AG04450 (cell line): ENCODE measurements at regions not wholly inside any gene's neighbourhood (a gene's known extent, or its start where the extent isn't known, plus 50 kb on each side); places are given as distances from the start of the nearest gene placed in this dataset.

Source experiments
- CTCF ChIA-PET: fragments of 300-600, 350-600 bp; formaldehyde crosslinking; extraction: SDS; loops from one replicate; lab custom pipeline; 2022; ENCODE audit warnings: antibody characterized with exemption, inconsistent platforms; lab: Charles Lee
- POLR2A ChIA-PET: fragments of 350-600 bp; formaldehyde crosslinking; extraction: SDS; loops from one replicate; lab custom pipeline; 2021; ENCODE audit warnings: antibody characterized with exemption, inconsistent platforms; lab: Yijun Ruan, JAX
- DNase-seq: peaks from one replicate; pipeline ENCODE4 v3.0.0-alpha.2; 2011; ENCODE audit warnings: low read depth, low spot score
- H3K27ac ChIP-seq: one replicate; pipeline ENCODE4 v1.5.1; 2012; ENCODE audit warnings: low read depth, low read length, control low read depth
- H3K27me3 ChIP-seq: one replicate; pipeline ENCODE4 v1.6.0; 2012; ENCODE audit warnings: low read length; ENCODE audit not compliant: control insufficient read depth, insufficient read depth
- H3K4me3 ChIP-seq: 2 replicates; pipeline ENCODE4 v1.5.1; 2011; ENCODE audit warnings: mild to moderate bottlenecking, low read depth, low read length, control low read depth
- H3K9me3 ChIP-seq: 2 replicates; pipeline ENCODE4 v1.5.1; 2012; ENCODE audit warnings: low read length; ENCODE audit not compliant: control insufficient read depth, insufficient read depth
- CTCF ChIP-seq: IDR thresholded peaks from 2 replicates; pipeline ENCODE4 v1.5.1; 2011; ENCODE audit warnings: low read depth, low read length, control low read depth, inconsistent platforms

- TF ChIP-seq CTCF, result no peak
- Histone ChIP-seq H3K4me3 (no peak overlapping the region), H3K27ac (no peak overlapping the region), H3K9me3 (peaks cover 14% of the 10 kb centered on the region; the same call in 1 of the 2 replicates), H3K27me3 (no peaks in the 10 kb centered on the region)
- CTCF ChIA-PET, result no interaction called here
- no peak for DNase-seq
- POLR2A ChIA-PET, result no interaction called here
Observed at GRCh38 chr2:239790721-239791120, 234.4 kb downstream of the NDUFA10 start.

GRCh38 chr2:239790313-239790712 is 234.8 kb downstream of the NDUFA10 start:
- TF ChIP-seq CTCF, result no peak
- no peaks in the 10 kb centered on the region for H3K27me3 ChIP-seq

GRCh38 chr2:239789711-239790110 is 235.4 kb downstream of the NDUFA10 start:
- no peak overlapping the region for H3K4me3 ChIP-seq
- DNase-seq, result no peak
- H3K27me3 ChIP-seq, result no peaks in the 10 kb centered on the region
- peaks cover 14% of the 10 kb centered on the region; the same call in 1 of the 2 replicates for H3K9me3 ChIP-seq
- no peak for TF ChIP-seq CTCF
- POLR2A ChIA-PET, result no interaction called here
- CTCF ChIA-PET, result no interaction called here
- H3K27ac ChIP-seq, result no peak overlapping the region

More at GRCh38 chr2:239790313-239790712, 234.8 kb downstream of the NDUFA10 start:
- ChIA-PET CTCF (no interaction called here), POLR2A (no interaction called here)
- Histone ChIP-seq H3K9me3 (peaks cover 14% of the 10 kb centered on the region; the same call in 1 of the 2 replicates), H3K27ac (no peak overlapping the region), H3K4me3 (no peak overlapping the region)
- DNase-seq, result no peak

- ChIA-PET CTCF (interaction anchor here (0.7 kb wide), 1 partner anchor 913 kb away, joined by 3 read pairs; no protein-coding TSS in a partner anchor), POLR2A (no interaction called here)
- no peak for TF ChIP-seq CTCF
- Histone ChIP-seq H3K9me3 (peaks cover 14% of the 10 kb centered on the region; the same call in 1 of the 2 replicates), H3K27ac (no peak overlapping the region), H3K4me3 (no peak overlapping the region), H3K27me3 (no peaks in the 10 kb centered on the region)
- no peak for DNase-seq
Observed at GRCh38 chr2:239788576-239789098, 236.5 kb downstream of the NDUFA10 start.

- no peak for TF ChIP-seq CTCF
- H3K4me3 ChIP-seq, result no peak overlapping the region
- DNase-seq, result no peak
- POLR2A ChIA-PET, result no interaction called here
- no peak overlapping the region for H3K27ac ChIP-seq
- CTCF ChIA-PET, result no interaction called here
- peaks cover 12% of the 10 kb centered on the region; the same call in 1 of the 2 replicates for H3K9me3 ChIP-seq
- no peaks in the 10 kb centered on the region for H3K27me3 ChIP-seq
Observed at GRCh38 chr2:239787538-239788050, 237.5 kb downstream of the NDUFA10 start.
